NCI-H2196 (cell line): ENCODE measurements at regions not wholly inside any gene's neighbourhood (a gene's known extent, or its start where the extent isn't known, plus 50 kb on each side); places are given as distances from the start of the nearest gene placed in this dataset.
"Not testable (repeated sequence)": the region's sequence is repeated elsewhere in the genome, so short reads cannot be mapped to it uniquely, and the experiment has no call there.

Experiments
- DNase-seq: peaks from one replicate; lab custom pipeline; 2025; ENCODE audit not compliant: unreplicated experiment; lab: John Stamatoyannopoulos, UW

GRCh38 chr3:5732081-5732480 is 544.6 kb downstream of the EDEM1 start:
- DNase-seq = no peak

- no peak for DNase-seq
Observed at GRCh38 chr3:5733995-5734394, 546.5 kb downstream of the EDEM1 start.

- DNase-seq = no peak
Observed at GRCh38 chr3:5735896-5736295, 548.4 kb downstream of the EDEM1 start.

- no peak for DNase-seq
Observed at GRCh38 chr3:5739299-5739935, 551.9 kb downstream of the EDEM1 start.

- no peak for DNase-seq
Observed at GRCh38 chr3:5739949-5740348, 552.4 kb downstream of the EDEM1 start.

- no peak for DNase-seq
Observed at GRCh38 chr3:5741017-5741416, 553.5 kb downstream of the EDEM1 start.

GRCh38 chr3:5750091-5750490 is 562.6 kb downstream of the EDEM1 start:
- DNase-seq = no peak

- no peak for DNase-seq
Observed at GRCh38 chr3:5750874-5751640, 563.5 kb downstream of the EDEM1 start.

GRCh38 chr3:5754602-5755001 is 567.1 kb downstream of the EDEM1 start:
- DNase-seq = no peak

GRCh38 chr3:5756443-5756842 is 568.9 kb downstream of the EDEM1 start:
- no peak for DNase-seq

- no peak for DNase-seq
Observed at GRCh38 chr3:5757213-5757804, 569.8 kb downstream of the EDEM1 start.

- no peak for DNase-seq
Observed at GRCh38 chr3:5758699-5759098, 571.2 kb downstream of the EDEM1 start.

GRCh38 chr3:5762506-5762905 is 575.0 kb downstream of the EDEM1 start:
- no peak for DNase-seq

GRCh38 chr3:5766848-5767247 is 579.3 kb downstream of the EDEM1 start:
- no peak for DNase-seq

- no peak for DNase-seq
Observed at GRCh38 chr3:5767304-5767703, 579.8 kb downstream of the EDEM1 start.

GRCh38 chr3:5768281-5768945 is 580.9 kb downstream of the EDEM1 start:
- DNase-seq = no peak

GRCh38 chr3:5769825-5770224 is 582.3 kb downstream of the EDEM1 start:
- no peak for DNase-seq

GRCh38 chr3:5774337-5774736 is 586.8 kb downstream of the EDEM1 start:
- no peak for DNase-seq

- not testable (repeated sequence) for DNase-seq
Observed at GRCh38 chr3:5775100-5775499, 587.6 kb downstream of the EDEM1 start.

- DNase-seq = no peak
Observed at GRCh38 chr3:5784690-5785089, 597.2 kb downstream of the EDEM1 start.

GRCh38 chr3:5787861-5788488 is 600.5 kb downstream of the EDEM1 start:
- DNase-seq = no peak
